ENCODE measurements at regions not wholly inside any gene's neighbourhood (a gene's known extent, or its start where the extent isn't known, plus 50 kb on each side); places are given as distances from the start of the nearest gene placed in this dataset.

DNA sequence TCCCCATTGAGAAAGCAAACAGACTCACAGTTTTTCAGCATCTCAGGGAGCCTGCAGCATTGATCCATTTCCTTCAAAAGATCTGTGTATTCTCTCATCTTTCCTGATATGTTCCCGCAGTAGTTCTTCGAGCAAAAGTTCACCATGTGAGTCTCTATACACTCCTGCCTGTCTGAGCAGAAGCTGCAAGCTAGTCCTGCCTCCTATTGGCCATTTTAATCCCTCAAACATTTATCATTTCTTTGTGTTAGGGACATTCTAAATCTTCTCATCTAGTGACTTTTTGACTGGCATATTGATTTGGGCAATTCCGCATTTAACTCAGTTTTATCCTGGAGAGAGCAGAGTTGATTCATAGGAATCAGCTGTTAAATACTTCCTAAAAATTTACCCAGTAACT lies 660.4 kb upstream of the KLF12 start:
- TF ChIP-seq, protein P1, sequence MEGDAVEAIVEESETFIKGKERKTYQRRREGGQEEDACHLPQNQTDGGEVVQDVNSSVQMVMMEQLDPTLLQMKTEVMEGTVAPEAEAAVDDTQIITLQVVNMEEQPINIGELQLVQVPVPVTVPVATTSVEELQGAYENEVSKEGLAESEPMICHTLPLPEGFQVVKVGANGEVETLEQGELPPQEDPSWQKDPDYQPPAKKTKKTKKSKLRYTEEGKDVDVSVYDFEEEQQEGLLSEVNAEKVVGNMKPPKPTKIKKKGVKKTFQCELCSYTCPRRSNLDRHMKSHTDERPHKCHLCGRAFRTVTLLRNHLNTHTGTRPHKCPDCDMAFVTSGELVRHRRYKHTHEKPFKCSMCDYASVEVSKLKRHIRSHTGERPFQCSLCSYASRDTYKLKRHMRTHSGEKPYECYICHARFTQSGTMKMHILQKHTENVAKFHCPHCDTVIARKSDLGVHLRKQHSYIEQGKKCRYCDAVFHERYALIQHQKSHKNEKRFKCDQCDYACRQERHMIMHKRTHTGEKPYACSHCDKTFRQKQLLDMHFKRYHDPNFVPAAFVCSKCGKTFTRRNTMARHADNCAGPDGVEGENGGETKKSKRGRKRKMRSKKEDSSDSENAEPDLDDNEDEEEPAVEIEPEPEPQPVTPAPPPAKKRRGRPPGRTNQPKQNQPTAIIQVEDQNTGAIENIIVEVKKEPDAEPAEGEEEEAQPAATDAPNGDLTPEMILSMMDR (IDR thresholded peaks at IDR 0.05; ENCODE audit: extremely low read depth, missing control alignments), result no peak
- no peak for DNase-seq (ENCODE audit: low spot score)

DNA sequence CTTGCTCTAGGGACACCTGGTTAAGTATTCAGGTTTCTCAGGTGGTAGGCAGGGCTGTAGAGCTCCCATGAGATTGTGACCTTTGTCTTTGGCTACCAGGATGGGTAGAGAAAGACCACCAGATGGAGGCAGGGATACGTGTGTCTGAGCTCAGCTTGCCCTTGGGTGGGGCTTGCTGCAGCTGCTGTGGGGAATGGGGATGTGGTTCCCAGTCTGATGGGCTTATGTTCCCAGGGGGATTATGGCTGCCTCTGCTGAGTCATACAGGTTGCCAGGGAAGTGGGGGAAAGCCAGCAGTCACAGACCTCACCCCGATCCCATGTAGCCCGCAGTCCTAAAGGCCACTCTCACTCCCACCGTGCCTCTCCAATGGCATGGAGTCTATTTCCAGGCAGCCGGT lies 659.9 kb upstream of the KLF12 start:
- DNase-seq (ENCODE audit: low spot score), result no peak
- TF ChIP-seq, protein P1 (IDR thresholded peaks at IDR 0.05; ENCODE audit: extremely low read depth, missing control alignments), result no peak

DNA sequence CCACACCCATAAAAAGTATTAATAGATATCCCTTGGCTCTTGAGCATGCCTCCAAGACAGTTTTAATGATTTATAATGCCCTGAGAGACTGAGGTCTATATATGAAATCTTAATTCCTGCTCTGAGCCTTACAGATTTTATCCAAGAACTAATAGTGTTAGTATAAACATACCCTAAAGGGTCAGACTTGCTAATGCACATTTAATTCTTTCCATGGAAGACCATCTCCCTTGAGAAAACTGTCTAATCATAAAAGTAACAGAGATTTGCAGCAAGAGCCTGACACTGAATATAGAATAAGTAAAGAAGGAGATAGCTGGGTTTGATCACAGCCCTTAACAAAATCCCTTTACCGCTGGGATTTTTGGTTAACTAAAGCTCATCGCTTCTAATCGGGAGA lies 650.8 kb upstream of the KLF12 start:
- TF ChIP-seq, protein P1 (IDR thresholded peaks at IDR 0.05; ENCODE audit: extremely low read depth, missing control alignments), result no peak
- DNase-seq (ENCODE audit: low spot score), result no peak

DNA sequence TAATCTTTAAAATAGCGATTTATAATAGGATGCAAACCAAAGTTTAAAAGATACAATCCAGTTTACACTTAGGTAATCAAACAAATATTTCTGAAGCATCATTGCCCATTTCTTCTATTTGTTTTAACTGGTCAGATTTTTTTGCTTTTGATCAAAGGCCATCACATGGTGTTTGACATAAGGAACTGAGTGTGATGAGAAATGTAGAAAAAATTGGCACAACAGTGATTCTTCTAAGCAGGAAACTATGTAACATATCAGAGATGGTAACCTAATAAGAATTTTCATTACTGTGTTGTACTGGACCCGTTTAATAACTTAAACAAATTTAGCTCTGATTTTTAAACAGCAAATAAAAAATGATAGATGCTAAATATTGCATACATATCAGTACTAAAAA lies 644.7 kb upstream of the KLF12 start:
- no peak for DNase-seq (ENCODE audit: low spot score)
- TF ChIP-seq, protein P1 (IDR thresholded peaks at IDR 0.05; ENCODE audit: extremely low read depth, missing control alignments), result no peak

DNA sequence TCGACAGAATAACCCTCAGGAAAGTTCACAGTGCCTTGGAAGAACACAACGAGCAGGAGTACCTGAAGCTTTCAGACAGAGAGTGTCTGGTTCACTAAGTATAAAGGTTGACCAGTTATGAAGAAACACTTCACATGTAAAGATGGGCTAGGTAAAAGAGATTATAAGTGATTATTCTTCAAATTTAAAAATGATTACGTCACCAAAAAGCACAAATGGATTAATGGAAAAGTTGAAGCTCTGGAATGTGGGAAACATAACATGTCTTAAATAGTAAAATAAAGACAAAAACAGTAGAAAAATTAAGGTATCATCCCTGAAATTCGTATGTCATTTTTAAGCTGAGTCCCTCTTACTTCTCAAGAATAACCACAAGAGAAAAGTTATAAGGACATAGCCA lies 643.9 kb upstream of the KLF12 start:
- TF ChIP-seq, protein P1 (IDR thresholded peaks at IDR 0.05; ENCODE audit: extremely low read depth, missing control alignments), result no peak
- no peak for DNase-seq (ENCODE audit: low spot score)

DNA sequence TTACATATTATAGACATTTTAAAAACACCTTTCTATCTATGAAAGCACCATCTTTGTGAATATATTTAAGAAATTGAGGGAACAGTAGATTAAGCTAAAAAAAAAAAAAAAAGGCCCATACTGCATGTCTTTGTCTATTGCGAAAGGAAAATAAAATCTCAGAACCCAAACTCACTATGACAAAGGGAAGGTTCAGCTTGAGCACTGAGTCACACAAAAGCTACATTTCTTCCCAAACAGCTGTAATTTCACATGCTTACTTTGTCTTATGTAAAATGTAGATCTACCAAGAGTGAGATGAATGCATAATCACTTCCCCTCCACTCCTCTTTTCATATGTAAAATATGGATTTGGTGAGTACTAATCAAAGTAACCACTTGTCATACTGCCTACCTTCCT lies 640.1 kb upstream of the KLF12 start:
- TF ChIP-seq, protein P1 (IDR thresholded peaks at IDR 0.05; ENCODE audit: extremely low read depth, missing control alignments), result no peak

DNA sequence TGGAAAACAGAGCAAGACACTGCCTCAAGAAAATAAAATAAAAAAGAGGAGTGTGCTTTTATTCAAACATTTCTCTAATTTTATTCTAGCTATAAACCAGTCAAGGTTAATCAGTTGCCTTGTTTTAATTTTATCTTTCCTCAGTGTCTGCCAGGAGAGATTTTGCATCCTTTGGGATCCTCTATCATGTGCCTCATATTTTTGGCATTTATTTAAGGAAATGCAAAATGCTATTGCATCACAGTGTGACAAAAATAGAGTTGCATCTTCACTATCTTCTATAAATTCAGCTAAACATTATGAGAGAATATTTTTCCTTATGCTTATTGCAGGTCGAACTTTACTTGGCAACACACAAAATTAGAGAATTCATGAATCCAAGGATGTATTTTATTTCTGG lies 639.0 kb upstream of the KLF12 start:
- no peak for DNase-seq (ENCODE audit: low spot score)
- TF ChIP-seq, protein P1 (IDR thresholded peaks at IDR 0.05; ENCODE audit: extremely low read depth, missing control alignments), result no peak

More for the DNA sequence above, 640.1 kb upstream of the KLF12 start:
- no peak for DNase-seq (ENCODE audit: low spot score)
